ENCODE measurements at regions not wholly inside any gene's neighbourhood (a gene's known extent, or its start where the extent isn't known, plus 50 kb on each side); places are given as distances from the start of the nearest gene placed in this dataset.

DNA sequence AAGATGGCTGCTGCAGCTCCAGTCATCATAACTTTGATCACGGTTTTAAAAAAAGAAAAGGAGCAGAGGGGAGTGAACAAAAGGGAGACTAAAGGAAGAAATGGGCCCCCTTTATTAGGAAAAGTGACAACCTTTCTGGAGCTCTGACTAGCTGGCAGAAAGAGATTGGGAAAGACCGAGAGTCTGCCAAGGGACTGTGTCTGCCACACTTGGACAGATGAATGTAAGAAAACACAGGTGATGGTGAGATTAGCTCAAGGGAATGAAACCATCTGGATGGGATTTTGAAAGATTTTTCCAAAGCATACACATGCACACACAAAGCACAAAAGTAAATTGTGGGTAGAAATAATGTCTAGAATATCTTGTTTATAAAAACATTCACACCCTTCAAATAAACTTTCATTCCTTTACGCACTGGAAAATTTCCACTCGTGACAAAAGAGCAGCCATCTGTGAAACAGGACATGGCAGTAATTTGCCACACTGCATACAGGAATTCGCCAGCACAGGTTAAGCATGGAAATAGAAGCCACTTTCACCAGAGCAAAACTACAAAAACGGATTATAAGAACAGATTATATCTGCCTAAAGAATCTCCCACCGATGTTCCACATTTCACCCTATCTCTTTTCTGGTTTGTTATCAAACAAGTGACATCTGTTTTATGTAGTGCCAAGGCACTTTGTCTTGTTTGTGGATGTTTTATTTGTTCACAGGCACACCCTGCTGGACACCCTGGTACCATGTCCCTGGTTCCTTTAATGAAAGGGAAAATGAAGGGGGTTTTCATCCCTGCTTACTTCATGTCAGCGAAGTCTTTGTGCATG lies 819.5 kb downstream of the DIAPH3 start:
- H3K4me3 Mint-ChIP-seq: no peak overlapping the region
- Histone ChIP-seq H3K4me1 (ENCODE audit: control insufficient read depth in 2 of 2, insufficient read depth in 2 of 2, low read length in 2 of 2) (no peaks in the 10 kb centered on the region), H3K9ac (ENCODE audit: low read length) (no peak overlapping the region), H3K36me3 (replicated peaks in 1 of 2; ENCODE audit: control extremely low read depth in 1 of 2, control insufficient read depth in 1 of 2, extremely low read depth in 1 of 2, insufficient read depth in 2 of 2, low read length in 1 of 2) (no peaks in the 10 kb centered on the region), H3K27me3 (replicated peaks in 1 of 4; ENCODE audit: control extremely low read depth in 1 of 4, control insufficient read depth in 3 of 4, insufficient read depth in 4 of 4, low read length in 3 of 4) (no peaks in the 10 kb centered on the region), H3K79me2 (ENCODE audit: control insufficient read depth, insufficient read depth, low read length) (no peaks in the 10 kb centered on the region), H3K27ac (ENCODE audit: low read length in 2 of 2) (no peak overlapping the region), H3K4me3 (ENCODE audit: control extremely low read depth in 1 of 5, extremely low read depth in 1 of 5, insufficient read depth in 1 of 5, low read depth in 2 of 5, low read length in 4 of 5) (no peak overlapping the region), H3K4me2 (replicated peaks; ENCODE audit: low read depth, low read length, poor library complexity, severe bottlenecking) (no peak overlapping the region), H4K20me1 (ENCODE audit: control insufficient read depth, insufficient read depth, low read length, poor library complexity, severe bottlenecking) (no peaks in the 10 kb centered on the region), H3K9me3 (ENCODE audit: control extremely low read depth in 1 of 3, control insufficient read depth in 2 of 3, insufficient read depth in 1 of 3, low read length in 2 of 3) (no peaks in the 10 kb centered on the region), H2AFZ (ENCODE audit: insufficient read depth, low read depth, low read length, poor library complexity, severe bottlenecking) (no peak overlapping the region)
- ATAC-seq (ENCODE audit: low read depth) (no peak), DNase-seq (no peak)
- H3K27me3 Mint-ChIP-seq: no peaks in the 10 kb centered on the region
- TF ChIP-seq EZH2 (IDR thresholded peaks at IDR 0.05; ENCODE audit: borderline replicate concordance, insufficient read depth, low read depth, low read length, poor library complexity, severe bottlenecking): no peak
- TF ChIP-seq, protein P1, sequence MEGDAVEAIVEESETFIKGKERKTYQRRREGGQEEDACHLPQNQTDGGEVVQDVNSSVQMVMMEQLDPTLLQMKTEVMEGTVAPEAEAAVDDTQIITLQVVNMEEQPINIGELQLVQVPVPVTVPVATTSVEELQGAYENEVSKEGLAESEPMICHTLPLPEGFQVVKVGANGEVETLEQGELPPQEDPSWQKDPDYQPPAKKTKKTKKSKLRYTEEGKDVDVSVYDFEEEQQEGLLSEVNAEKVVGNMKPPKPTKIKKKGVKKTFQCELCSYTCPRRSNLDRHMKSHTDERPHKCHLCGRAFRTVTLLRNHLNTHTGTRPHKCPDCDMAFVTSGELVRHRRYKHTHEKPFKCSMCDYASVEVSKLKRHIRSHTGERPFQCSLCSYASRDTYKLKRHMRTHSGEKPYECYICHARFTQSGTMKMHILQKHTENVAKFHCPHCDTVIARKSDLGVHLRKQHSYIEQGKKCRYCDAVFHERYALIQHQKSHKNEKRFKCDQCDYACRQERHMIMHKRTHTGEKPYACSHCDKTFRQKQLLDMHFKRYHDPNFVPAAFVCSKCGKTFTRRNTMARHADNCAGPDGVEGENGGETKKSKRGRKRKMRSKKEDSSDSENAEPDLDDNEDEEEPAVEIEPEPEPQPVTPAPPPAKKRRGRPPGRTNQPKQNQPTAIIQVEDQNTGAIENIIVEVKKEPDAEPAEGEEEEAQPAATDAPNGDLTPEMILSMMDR (IDR thresholded peaks at IDR 0.05): no peak
- no peaks in the 10 kb centered on the region for H3K9me3 Mint-ChIP-seq (ENCODE audit: insufficient read depth)
- ChIA-PET CTCF (no interaction called here), POLR2A (no interaction called here)
- intact Hi-C loops (cut with micrococcal nuclease): no loop called here
- H3K27ac Mint-ChIP-seq: no peak overlapping the region
- 78% methylated on average over 6 of the region's 8 CpGs for WGBS (ENCODE audit: insufficient coverage)
- H3K4me1 Mint-ChIP-seq: no peaks in the 10 kb centered on the region

DNA sequence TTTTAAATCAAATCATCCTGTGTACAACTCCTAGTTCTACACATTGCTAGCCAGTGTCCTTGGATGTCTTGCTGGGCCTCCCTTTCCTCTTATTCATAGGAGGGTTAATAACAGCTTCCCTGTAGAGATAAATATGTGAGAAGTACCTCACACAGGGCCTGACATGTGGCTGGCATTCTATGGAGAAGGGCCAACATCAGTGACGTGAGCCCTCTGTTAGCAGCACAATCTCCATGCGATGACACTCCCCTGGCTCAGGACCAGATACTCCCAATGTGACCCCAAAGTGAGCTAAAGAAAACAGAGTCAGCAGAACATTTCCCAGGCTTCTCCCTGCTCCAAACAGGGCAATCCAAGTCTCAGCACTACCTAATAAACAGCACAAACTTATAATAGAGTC lies 818.4 kb downstream of the DIAPH3 start:
- no peak overlapping the region for H3K27ac ChIP-seq (ENCODE audit: low read length in 2 of 2)
- WGBS (ENCODE audit: insufficient coverage): 50% methylated on average over 2 of the region's 2 CpGs
- no peak overlapping the region for H3K27ac Mint-ChIP-seq
- H3K4me1 ChIP-seq (ENCODE audit: control insufficient read depth in 2 of 2, insufficient read depth in 2 of 2, low read length in 2 of 2): no peaks in the 10 kb centered on the region
- H2AFZ ChIP-seq (ENCODE audit: insufficient read depth, low read depth, low read length, poor library complexity, severe bottlenecking): no peak overlapping the region
- H3K9me3 Mint-ChIP-seq (ENCODE audit: insufficient read depth): no peaks in the 10 kb centered on the region
- no peak for DNase-seq
- ChIA-PET POLR2A (no interaction called here), CTCF (no interaction called here)
- no peak for TF ChIP-seq EZH2 (IDR thresholded peaks at IDR 0.05; ENCODE audit: borderline replicate concordance, insufficient read depth, low read depth, low read length, poor library complexity, severe bottlenecking)
- TF ChIP-seq, protein P1 (IDR thresholded peaks at IDR 0.05): no peak
- H3K27me3 Mint-ChIP-seq: no peaks in the 10 kb centered on the region
- no peak for ATAC-seq (ENCODE audit: low read depth)
- H3K9ac ChIP-seq (ENCODE audit: low read length): no peak overlapping the region
- no peaks in the 10 kb centered on the region for H3K36me3 ChIP-seq (replicated peaks in 1 of 2; ENCODE audit: control extremely low read depth in 1 of 2, control insufficient read depth in 1 of 2, extremely low read depth in 1 of 2, insufficient read depth in 2 of 2, low read length in 1 of 2)
- no peak overlapping the region for H3K4me3 ChIP-seq (ENCODE audit: control extremely low read depth in 1 of 5, extremely low read depth in 1 of 5, insufficient read depth in 1 of 5, low read depth in 2 of 5, low read length in 4 of 5)
- intact Hi-C loops (cut with micrococcal nuclease): no loop called here
- H3K27me3 ChIP-seq (replicated peaks in 1 of 4; ENCODE audit: control extremely low read depth in 1 of 4, control insufficient read depth in 3 of 4, insufficient read depth in 4 of 4, low read length in 3 of 4): no peaks in the 10 kb centered on the region
- no peaks in the 10 kb centered on the region for H3K79me2 ChIP-seq (ENCODE audit: control insufficient read depth, insufficient read depth, low read length)
- H3K4me2 ChIP-seq (replicated peaks; ENCODE audit: low read depth, low read length, poor library complexity, severe bottlenecking): no peak overlapping the region
- H3K4me1 Mint-ChIP-seq: no peaks in the 10 kb centered on the region
- H3K4me3 Mint-ChIP-seq: no peak overlapping the region
- H4K20me1 ChIP-seq (ENCODE audit: control insufficient read depth, insufficient read depth, low read length, poor library complexity, severe bottlenecking): no peaks in the 10 kb centered on the region
- no peaks in the 10 kb centered on the region for H3K9me3 ChIP-seq (ENCODE audit: control extremely low read depth in 1 of 3, control insufficient read depth in 2 of 3, insufficient read depth in 1 of 3, low read length in 2 of 3)
